GM23338 (cell line): ENCODE measurements at regions not wholly inside any gene's neighbourhood (a gene's known extent, or its start where the extent isn't known, plus 50 kb on each side); places are given as distances from the start of the nearest gene placed in this dataset.

ENCODE experiments used
- ATAC-seq: fragments of 200-7000 bp; cut with Tn5 transposase; 3 replicates; pipeline ENCODE4 v1.9.1; 2020
- DNase-seq: peaks from one replicate; pipeline ENCODE4 v3.0.0-alpha.2; 2015; ENCODE audit warnings: low spot score
- H2AFZ ChIP-seq: fragments of 200-600 bp; sonication (generic); 2 replicates; pipeline ENCODE4 v1.8.0; 2016; ENCODE audit warnings: antibody characterized with exemption, mild to moderate bottlenecking, moderate library complexity
- H3F3A ChIP-seq: fragments of 200-600 bp; sonication (generic); replicated peaks from 2 replicates; pipeline ENCODE4 v1.8.0; 2017; ENCODE audit warnings: antibody characterized with exemption, mixed run types, low read depth
- H3K27ac ChIP-seq: fragments of 200-600 bp; sonication (generic); 2 replicates; pipeline ENCODE4 v1.6.1; 2016; ENCODE audit warnings: low read depth
- H3K27me3 ChIP-seq: fragments of 200-600 bp; sonication (generic); 2 replicates; pipeline ENCODE4 v1.8.0; 2016; ENCODE audit warnings: mild to moderate bottlenecking, mixed run types, moderate library complexity; ENCODE audit not compliant: insufficient read depth
- H3K36me3 ChIP-seq: fragments of 200-600 bp; sonication (generic); 2 replicates; pipeline ENCODE4 v1.8.0; 2016; ENCODE audit warnings: mild to moderate bottlenecking; ENCODE audit not compliant: insufficient read depth
- H3K4me1 ChIP-seq: fragments of 200-600 bp; sonication (generic); 2 replicates; pipeline ENCODE4 v1.8.0; 2016; ENCODE audit warnings: mild to moderate bottlenecking, moderate library complexity; ENCODE audit not compliant: insufficient read depth
- H3K4me2 ChIP-seq: fragments of 200-600 bp; sonication (generic); 2 replicates; pipeline ENCODE4 v1.7.1; 2017; ENCODE audit warnings: mixed run types
- H3K4me3 ChIP-seq: fragments of 200-600 bp; sonication (generic); 2 replicates; pipeline ENCODE4 v1.6.1; 2016; ENCODE audit warnings: mixed run types
- H3K79me2 ChIP-seq: fragments of 200-600 bp; sonication (generic); replicated peaks from 2 replicates; pipeline ENCODE4 v1.8.0; 2017; ENCODE audit warnings: mild to moderate bottlenecking; ENCODE audit not compliant: insufficient read depth
- H3K9me2 ChIP-seq: fragments of 200-600 bp; sonication (generic); 2 replicates; pipeline ENCODE4 v1.8.0; 2017; ENCODE audit not compliant: insufficient read depth
- H4K20me1 ChIP-seq: fragments of 200-600 bp; sonication (generic); replicated peaks from 2 replicates; pipeline ENCODE4 v1.8.0; 2017; ENCODE audit warnings: mild to moderate bottlenecking; ENCODE audit not compliant: insufficient read depth
- H3K27ac Mint-ChIP-seq: 2 replicates; pipeline ENCODE4 v1.8.0; 2020; ENCODE audit warnings: inconsistent platforms, mild to moderate bottlenecking, moderate library complexity, mixed read lengths
- H3K27me3 Mint-ChIP-seq: 3 replicates; pipeline ENCODE4 v1.8.0; 2022; ENCODE audit warnings: low read depth, mild to moderate bottlenecking, moderate library complexity, mixed read lengths, inconsistent platforms; ENCODE audit not compliant: insufficient read depth, poor library complexity
- H3K36me3 Mint-ChIP-seq: 3 replicates; pipeline ENCODE4 v1.8.0; 2021; ENCODE audit warnings: low read depth, mild to moderate bottlenecking, inconsistent platforms, moderate library complexity, mixed read lengths
- H3K4me1 Mint-ChIP-seq: 3 replicates; pipeline ENCODE4 v1.8.0; 2020; ENCODE audit warnings: mild to moderate bottlenecking, inconsistent platforms, mixed read lengths
- H3K4me3 Mint-ChIP-seq: 3 replicates; pipeline ENCODE4 v1.8.0; 2021; ENCODE audit warnings: moderate library complexity, mild to moderate bottlenecking, inconsistent platforms, mixed read lengths
- H3K9me3 Mint-ChIP-seq: 3 replicates; pipeline ENCODE4 v1.8.0; 2020; ENCODE audit warnings: moderate library complexity, mild to moderate bottlenecking, inconsistent platforms, mixed read lengths
- CREB1 ChIP-seq: fragments of 250-450 bp; sonication (Bioruptor Pico); IDR thresholded peaks from 2 replicates; pipeline ENCODE4 v1.5.0; 2020; ENCODE audit warnings: low read depth, mild to moderate bottlenecking, moderate library complexity
- EZH2phosphoT487 ChIP-seq: fragments of 200-600 bp; sonication (generic); IDR thresholded peaks from one replicate; pipeline ENCODE4 v1.8.1; 2018; ENCODE audit warnings: antibody characterized with exemption; ENCODE audit not compliant: unreplicated experiment
- POLR2AphosphoS5 ChIP-seq: IDR thresholded peaks from 2 replicates; pipeline ENCODE4 v1.6.1; 2016; ENCODE audit warnings: antibody characterized with exemption, low read depth
- REST ChIP-seq: IDR thresholded peaks from one replicate; pipeline ENCODE4 v1.6.1; 2018; ENCODE audit warnings: antibody characterized with exemption; ENCODE audit not compliant: unreplicated experiment
- ZNF114 ChIP-seq: fragments of 250-450 bp; sonication (Bioruptor Pico); IDR thresholded peaks from 2 replicates; pipeline ENCODE4 v1.5.0; 2020; ENCODE audit warnings: mild to moderate bottlenecking, moderate library complexity
- ZNF331 ChIP-seq: fragments of 250-450 bp; sonication (Bioruptor Pico); IDR thresholded peaks from 2 replicates; pipeline ENCODE4 v1.5.0; 2020; ENCODE audit warnings: low read depth, mild to moderate bottlenecking, moderate library complexity
- TF ChIP-seq, protein P1 (sequence below): IDR thresholded peaks from 2 replicates; pipeline ENCODE4 v1.6.1; 2016; ENCODE audit warnings: antibody characterized with exemption

GRCh38 chr10:4755286-4755989 is 70.6 kb upstream of the AKR1E2 start:
- Histone ChIP-seq H3K4me3 (no peak overlapping the region), H3K9me2 (no peaks in the 10 kb centered on the region), H3K79me2 (no peaks in the 10 kb centered on the region), H3K27me3 (no peaks in the 10 kb centered on the region), H3K27ac (no peak overlapping the region), H3F3A (no peaks in the 10 kb centered on the region), H2AFZ (no peak overlapping the region), H3K4me1 (no peaks in the 10 kb centered on the region), H3K36me3 (no peaks in the 10 kb centered on the region), H4K20me1 (no peaks in the 10 kb centered on the region), H3K4me2 (no peak overlapping the region)
- no peak for ATAC-seq
- Mint-ChIP-seq H3K27me3 (peaks cover 3% of the 10 kb centered on the region), H3K4me1 (no peaks in the 10 kb centered on the region), H3K36me3 (no peaks in the 10 kb centered on the region), H3K9me3 (no peaks in the 10 kb centered on the region), H3K27ac (0 out of 2 replicates have a peak overlapping the region, but pooled peaks have one; percentile 25), H3K4me3 (no peak overlapping the region)
- DNase-seq: no peak
- no peak for TF ChIP-seq REST
- TF ChIP-seq, protein P1, sequence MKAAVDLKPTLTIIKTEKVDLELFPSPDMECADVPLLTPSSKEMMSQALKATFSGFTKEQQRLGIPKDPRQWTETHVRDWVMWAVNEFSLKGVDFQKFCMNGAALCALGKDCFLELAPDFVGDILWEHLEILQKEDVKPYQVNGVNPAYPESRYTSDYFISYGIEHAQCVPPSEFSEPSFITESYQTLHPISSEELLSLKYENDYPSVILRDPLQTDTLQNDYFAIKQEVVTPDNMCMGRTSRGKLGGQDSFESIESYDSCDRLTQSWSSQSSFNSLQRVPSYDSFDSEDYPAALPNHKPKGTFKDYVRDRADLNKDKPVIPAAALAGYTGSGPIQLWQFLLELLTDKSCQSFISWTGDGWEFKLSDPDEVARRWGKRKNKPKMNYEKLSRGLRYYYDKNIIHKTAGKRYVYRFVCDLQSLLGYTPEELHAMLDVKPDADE: no peak
- no peak for TF ChIP-seq POLR2AphosphoS5
- no peak for TF ChIP-seq ZNF114 (CRISPR knock-in tag)
- TF ChIP-seq ZNF331 (CRISPR knock-in tag): no peak
- no peak for TF ChIP-seq CREB1

- H3K4me1 ChIP-seq: no peaks in the 10 kb centered on the region
- H3K4me3 ChIP-seq: no peak overlapping the region
- no peak overlapping the region for H3K27ac Mint-ChIP-seq
- H3K36me3 Mint-ChIP-seq: no peaks in the 10 kb centered on the region
- no peak overlapping the region for H3K4me3 Mint-ChIP-seq
- H3K27ac ChIP-seq: no peak overlapping the region
- H3K4me1 Mint-ChIP-seq: peaks cover 3% of the 10 kb centered on the region; the same call in 2 of the 3 replicates
- no peaks in the 10 kb centered on the region for H3K36me3 ChIP-seq
- no peak for DNase-seq
- no peaks in the 10 kb centered on the region for H4K20me1 ChIP-seq
- H3K9me3 Mint-ChIP-seq: no peaks in the 10 kb centered on the region
- peaks cover 3% of the 10 kb centered on the region for H3K27me3 Mint-ChIP-seq
- H3K9me2 ChIP-seq: 0 out of 2 replicates have a peak, but pooled peaks cover 4% of the 10 kb centered on the region
- no peak for TF ChIP-seq REST
- no peak for TF ChIP-seq EZH2phosphoT487
- TF ChIP-seq CREB1: no peak
- ATAC-seq: no peak
- no peaks in the 10 kb centered on the region for H3K27me3 ChIP-seq
- no peak overlapping the region for H3K4me2 ChIP-seq
- H3K79me2 ChIP-seq: no peaks in the 10 kb centered on the region
- H3F3A ChIP-seq: no peaks in the 10 kb centered on the region
- H2AFZ ChIP-seq: no peak overlapping the region
These were observed 71.9 kb upstream of the AKR1E2 start for GRCh38 chr10:4754143-4754542.
